CMK (cell line): ENCODE measurements at regions not wholly inside any gene's neighbourhood (a gene's known extent, or its start where the extent isn't known, plus 50 kb on each side); places are given as distances from the start of the nearest gene placed in this dataset.

Experiments used
- DNase-seq: peaks from one replicate; pipeline ENCODE4 v3.0.0-alpha.2; 2010; ENCODE audit warnings: low read depth

DNA sequence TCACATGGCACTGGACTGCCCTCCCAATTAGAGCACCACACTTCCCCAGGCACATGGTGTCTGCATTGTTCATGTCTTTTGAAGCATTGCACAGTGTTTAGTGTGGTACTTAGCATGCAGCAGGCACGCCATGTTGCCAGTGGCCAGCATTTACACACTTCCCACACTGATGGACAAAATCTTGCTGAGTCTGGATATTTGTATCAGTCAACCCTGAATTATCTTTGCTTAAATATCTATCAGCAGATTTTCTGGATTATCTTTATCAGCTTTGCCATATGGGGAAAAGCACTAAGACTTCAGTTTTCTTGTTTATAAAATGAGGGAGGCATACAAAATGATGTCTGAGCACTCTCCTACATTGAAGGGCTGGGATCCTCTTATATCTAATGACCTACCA, 416.0 kb upstream of the MMADHC start:
- no peak for DNase-seq

DNA sequence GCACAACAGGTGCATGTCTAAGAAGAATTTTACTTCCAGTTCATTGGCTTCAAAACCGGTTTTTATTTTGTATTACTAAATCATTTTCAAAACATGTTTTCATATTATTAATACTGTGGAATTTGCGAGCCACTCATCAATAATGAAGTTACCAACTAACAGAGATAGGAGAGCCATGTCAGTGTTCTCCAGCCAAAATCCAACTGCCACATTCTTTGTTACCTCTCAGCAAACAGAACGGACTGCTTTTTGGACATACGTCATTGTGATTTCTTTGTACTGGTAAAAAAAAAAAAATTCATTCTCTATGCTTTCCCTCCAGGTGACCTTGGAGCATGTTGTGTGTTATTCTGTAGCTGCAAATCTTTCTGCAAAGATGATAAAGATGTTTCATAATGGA, 414.2 kb upstream of the MMADHC start:
- DNase-seq, result no peak

DNA sequence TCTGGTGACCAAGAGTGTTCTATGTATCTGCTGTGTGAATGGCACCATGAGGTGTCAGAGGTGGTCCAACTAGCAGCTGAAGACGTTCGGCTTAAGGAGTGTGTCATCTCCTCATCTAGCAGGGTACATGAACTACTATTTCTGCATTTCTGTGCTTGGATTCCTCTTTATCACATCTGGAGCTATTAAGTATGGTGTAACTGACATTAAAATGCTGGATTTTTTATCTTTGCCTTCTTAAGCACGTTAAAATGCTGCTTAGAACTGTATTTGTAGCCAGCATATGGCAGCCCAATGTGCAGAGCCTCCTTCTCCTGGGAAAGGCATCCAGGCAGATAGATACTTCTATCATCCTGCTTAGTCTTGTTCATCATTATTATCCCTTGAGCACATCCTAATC, 409.3 kb upstream of the MMADHC start:
- no peak for DNase-seq

DNA sequence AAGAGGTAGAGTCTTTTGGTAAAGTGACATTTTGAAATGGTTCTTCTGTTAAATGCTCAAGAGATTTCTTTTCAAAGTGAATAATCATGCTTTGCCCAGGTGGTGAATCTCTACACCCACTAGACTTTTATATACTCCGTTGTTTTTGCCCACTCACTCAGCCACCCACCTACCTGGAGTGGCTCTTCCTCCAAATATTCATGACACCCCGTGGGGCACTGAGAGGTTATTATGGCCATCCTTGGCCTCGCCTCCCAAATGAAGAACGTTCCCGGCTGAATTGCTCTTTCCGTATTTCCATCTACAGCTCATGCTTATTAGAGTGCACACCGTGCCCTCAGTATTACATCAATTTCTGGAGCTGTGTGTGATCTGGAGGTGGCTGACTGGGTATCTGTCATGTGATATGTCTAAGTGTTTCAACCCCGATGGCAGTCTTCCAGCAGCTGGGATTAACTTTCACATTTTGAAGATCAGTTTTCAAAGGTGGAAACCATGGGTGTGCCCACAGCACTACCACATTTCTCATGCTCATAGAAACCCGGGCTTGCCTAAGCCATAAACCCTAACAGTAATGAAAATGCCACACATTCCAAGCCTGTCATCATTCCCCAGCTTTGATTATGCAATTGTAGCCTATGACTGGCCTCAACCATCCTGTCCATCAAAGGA, 406.6 kb upstream of the MMADHC start:
- DNase-seq, result no peak

DNA sequence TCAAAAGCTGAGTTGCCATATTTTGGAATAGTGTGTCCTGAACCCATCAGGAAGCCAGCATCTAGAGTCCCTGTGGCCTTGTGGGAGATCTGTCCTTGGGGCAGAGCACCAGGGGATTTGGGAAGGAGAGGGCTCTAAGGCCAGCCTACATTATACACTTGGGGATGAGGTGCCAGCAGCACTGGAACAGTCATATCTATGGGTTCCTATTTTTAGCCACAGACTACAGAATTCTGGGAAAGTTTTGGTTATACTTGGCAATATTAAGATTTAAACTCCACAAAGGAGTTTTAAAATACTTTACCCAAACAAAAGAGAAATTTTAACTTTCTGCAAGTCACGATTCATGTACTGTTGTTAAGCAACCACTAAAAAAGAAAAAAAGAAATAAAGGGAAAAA, 405.7 kb upstream of the MMADHC start:
- no peak for DNase-seq

DNA sequence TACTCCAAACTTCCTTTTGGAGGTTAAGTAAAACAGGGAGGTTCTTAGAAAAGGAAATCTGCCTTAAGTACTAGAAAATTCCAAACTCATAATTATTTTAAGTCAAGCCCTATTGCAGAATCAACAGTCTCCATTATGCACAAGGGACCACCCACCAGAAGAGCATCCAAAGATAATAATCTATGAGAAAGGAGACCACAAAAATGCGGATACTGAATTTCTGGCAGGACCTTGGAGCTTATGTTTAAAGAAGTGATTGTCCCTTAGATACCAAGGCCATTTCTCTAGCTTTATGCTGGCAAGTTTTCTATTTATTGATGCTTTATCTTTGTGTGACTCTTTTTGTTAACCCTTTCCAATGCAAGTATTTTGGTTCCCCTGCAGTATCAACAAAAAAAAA, 404.0 kb upstream of the MMADHC start:
- DNase-seq, result no peak

DNA sequence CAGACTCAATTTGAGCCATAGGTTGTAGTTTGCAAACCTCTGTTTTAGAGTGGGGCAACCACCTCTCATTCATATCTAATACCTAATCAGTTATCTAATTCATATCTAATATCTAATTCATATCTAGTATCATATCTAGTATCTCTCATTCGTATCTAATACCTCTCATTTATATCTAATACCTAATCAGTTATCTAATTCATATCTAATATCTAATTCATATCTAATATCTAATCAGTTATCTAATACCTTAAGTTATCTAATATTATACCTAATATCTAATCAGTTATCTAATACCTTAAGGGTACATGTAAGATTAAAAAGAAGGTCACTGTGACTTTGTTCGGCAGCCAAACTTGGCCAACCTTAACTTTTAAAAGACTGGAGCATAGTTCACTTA, 403.4 kb upstream of the MMADHC start:
- DNase-seq, result no peak

DNA sequence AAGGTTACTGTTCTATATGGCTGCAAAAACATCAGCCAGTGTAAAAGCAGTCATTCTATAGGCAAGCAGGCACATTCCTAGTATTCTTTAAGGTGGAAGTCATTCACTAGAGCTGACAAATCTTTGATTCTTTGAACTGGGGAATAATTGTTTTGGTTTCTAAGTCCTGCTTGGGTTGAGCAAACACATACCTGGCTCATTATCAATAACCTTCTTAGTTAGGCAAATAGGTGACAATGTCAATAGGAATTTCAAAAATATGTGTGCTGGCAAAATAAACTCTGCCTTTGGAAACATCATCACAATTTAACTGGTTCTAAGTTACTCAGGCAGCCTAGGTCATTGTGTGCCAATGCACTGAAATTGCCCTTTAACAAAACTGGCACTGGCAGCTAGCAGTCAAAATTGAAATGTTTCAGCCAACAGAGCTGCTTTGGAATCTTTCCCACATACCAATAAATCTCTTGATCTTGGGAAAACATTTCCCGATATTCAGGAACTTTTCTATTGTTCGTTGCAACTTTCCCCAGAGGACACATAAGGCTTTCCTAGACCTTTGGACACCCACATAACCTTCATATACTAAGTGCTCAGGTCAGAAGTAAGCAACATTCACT, 402.0 kb upstream of the MMADHC start:
- DNase-seq, result no peak

DNA sequence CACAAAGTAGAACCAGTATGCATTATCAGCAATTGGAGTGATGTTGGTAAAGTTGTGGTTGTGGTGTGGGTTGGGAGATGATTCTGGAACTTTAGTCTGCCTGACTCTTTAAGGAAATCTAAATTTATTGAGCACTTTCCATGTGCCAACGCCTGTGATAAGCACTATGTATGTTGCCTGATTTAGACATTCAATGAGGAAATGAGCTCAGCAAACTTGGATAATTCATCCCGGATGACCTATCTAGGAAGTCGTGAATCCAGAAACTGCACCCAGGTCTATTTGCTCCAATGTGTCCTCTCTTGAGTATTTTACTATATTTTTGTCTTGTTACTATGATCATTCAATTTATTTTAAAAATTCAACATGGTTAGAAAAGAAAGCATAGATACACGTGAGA, 400.8 kb upstream of the MMADHC start:
- no peak for DNase-seq

DNA sequence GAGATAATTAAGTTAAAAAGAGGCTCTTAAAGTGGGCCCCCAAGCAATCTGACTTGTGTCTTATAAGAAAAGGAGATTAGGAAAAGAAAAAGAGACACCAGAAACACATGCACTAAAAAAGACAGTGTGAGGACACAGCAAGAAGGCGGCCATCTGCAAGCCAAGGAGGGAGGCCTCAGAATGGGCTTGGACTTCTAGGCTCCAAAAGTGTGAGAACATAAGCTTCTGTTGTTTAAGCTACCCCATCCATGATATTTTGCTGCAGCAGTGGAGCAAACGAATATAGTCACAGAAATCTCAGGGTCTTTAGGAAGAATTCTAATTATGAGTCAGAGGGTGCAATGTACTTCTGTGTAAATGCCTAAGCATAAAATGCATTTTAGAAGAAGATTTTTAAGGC, 399.3 kb upstream of the MMADHC start:
- DNase-seq, result no peak

DNA sequence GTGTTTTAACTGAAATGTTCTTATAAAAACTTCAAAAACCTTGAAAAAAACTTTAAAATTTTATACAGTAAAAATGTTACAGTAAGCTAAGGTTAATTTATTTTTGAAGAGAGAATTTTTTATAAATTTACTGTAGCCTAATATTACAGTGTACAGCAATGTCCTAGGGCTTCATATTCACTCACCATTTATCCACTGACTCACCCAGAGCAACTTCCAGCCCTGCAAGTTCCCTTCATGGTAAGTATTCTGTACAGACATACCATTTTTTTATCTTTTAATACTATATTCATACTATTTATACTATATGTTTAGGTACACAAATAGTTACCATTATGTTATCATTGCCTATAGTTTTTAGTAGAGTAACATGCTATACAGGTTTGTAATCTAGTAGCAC, 396.7 kb upstream of the MMADHC start:
- DNase-seq, result no peak

DNA sequence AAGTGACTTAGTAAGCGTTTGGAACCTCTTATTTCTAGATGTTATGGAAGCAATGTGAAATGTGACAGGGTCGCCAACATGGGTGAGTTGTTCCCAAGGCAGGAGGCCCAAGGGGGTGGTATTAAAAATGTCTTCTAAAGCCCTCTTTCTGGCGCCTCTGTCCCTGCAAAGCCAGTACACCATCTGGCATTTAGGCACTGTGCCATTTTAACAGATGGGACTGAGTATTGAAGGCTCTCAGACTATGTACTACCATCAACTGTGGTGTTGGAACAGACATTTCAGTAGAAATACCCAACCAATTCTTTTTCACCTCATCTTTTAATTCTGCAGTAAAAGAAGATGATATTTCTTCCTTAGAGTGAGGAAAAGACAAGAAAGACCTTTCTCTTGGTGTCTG, 384.5 kb upstream of the MMADHC start:
- DNase-seq, result no peak

DNA sequence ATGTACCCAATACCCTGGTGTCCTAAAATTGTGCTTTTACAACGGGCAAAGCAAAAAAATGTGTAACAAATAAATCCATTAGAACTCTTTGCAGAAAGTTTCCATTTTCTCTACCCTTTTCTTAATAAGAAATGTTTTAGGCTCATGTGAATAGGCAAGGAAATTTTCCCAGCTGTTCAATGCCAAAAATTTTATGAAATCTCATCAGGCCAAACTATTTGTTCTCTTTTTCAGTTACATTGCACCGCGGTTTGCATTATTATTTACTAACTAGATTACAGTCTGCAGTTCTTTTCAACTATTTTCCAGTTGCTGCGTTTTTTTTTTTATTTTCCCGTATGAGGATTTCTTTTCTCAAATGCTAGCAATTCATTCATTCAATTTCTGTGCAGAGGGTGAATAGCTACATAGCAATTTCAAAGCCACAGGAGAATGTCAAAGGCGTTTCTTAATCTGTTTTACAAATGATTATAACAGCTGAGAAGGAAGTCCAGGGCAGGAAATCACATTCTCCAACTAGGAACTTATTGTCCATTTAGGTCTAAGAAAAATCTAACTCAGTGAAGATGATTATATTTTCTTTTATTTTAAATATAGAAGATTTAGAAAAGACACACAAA, 367.5 kb upstream of the MMADHC start:
- no peak for DNase-seq

DNA sequence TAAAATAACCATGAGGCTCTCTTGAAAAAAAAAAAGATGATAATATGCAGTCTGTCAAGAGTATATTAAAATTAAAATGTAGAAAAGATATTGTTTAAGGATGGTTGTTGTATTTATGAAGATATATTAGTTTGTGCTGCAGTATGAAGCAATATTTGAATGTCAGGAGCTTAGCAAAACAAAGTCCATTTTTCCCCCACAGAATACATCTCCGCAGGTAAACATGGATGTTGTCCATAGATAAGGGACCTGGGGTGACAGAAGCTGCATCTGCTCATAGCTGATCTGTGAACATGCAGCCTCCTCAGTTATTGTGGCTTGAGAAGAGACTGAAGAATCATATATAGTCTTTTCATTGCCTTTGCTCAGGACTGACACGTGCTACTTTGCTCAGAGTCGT, 366.1 kb upstream of the MMADHC start:
- no peak for DNase-seq

DNA sequence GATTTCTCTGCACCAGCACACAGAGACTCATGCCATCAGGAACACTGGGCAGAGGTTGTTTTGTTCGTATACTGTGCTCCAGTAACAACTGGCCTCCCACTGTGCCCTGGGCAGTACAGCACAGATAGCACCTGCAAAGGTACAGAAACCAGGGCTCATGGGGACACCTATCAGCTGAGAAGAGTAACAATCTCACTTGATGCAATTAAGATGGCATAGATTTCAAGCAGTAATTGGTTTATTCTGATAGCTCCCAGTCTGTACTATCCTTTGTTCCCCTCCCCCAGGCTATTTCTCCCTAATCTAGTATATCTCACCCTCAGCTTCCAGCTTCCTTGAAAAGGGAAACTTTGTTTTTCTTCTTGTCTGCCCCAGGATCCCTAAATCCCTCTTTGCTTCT, 343.9 kb upstream of the MMADHC start:
- no peak for DNase-seq

DNA sequence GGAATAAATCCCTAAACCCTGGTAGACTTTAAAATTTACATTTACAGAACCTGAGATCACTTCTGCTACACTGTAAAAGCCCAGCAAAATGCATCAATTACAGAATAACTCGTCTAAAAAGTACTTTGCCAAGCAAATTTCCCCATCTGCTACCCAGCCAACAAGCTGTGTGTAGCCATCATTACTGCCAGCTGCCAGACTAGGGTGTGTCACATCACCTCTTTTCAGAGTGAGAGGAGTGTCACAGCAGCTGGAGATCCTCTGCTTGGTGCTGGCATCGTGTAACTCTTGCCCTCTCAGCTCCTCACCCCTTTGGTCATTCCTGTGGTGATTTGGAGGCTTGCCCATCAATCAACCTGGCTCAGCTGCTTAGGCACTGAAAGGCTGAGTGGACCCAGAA, 340.4 kb upstream of the MMADHC start:
- DNase-seq, result no peak

DNA sequence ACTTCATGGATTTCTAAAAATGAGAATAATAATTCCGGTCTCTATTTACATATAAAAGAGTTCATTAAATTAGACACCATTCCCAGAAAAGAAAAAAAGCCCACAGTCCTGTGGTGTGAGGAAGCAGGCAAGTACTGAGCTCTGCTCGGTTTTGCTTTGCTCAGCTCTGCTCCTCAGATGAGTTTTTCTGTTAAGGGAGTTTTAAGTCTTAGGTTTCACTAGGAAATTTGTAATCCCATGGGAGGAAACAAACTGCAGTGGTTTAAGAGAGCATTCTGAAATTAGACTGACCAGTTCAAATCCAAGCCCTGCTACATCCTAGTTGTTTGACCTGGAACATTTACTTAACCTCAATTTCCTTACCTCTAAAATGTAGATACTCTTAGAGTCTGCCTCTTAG, 338.6 kb upstream of the MMADHC start:
- no peak for DNase-seq

DNA sequence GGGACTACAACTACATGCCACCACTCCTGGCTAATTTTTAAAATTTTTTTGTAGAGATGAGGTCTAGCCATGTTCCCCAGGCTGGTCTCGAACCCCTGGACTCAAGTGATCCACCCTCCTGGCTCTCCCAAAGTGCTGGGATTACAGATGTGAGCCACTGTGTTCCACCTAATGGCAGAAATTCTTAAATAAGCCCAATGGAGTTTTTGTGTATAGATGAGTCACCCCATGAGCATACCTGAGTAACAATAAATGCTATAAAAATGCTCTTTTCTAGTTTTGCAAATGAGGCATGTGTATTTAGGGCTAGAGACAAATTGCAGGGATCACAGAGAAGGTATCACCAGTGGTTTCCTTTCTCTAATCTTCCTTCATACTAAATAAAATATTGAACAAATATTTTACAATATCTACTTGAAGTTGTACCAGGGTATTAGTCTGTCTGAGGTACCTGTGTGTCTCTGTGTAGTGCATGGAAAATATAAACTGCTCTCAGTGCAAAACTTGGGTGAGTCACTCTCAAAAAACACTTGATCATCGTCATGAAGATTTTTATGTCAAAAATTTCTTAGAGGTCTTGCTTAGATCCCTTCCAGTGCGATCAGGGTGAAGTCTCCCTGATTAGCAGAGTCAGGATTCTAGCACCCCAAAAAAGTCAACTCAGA, 337.1 kb upstream of the MMADHC start:
- no peak for DNase-seq

DNA sequence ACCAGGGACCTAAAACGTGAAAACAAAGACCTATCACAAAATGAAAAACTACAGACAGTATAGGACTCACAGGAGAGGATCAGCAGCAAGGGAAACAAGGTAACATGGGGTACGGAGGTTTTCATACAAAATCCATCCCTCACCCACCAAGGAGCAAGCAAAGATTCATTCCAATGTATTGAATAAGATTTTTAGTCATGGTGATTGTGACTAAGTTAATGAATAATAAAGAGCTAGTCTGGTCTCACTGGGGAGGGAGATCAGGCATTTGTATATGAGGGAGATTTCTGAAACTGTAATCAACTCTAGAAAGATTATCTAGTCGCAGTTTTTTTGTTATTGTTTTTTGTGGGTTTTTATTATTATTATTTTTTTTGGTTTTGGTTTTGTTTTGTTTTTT, 336.5 kb upstream of the MMADHC start:
- DNase-seq, result no peak

DNA sequence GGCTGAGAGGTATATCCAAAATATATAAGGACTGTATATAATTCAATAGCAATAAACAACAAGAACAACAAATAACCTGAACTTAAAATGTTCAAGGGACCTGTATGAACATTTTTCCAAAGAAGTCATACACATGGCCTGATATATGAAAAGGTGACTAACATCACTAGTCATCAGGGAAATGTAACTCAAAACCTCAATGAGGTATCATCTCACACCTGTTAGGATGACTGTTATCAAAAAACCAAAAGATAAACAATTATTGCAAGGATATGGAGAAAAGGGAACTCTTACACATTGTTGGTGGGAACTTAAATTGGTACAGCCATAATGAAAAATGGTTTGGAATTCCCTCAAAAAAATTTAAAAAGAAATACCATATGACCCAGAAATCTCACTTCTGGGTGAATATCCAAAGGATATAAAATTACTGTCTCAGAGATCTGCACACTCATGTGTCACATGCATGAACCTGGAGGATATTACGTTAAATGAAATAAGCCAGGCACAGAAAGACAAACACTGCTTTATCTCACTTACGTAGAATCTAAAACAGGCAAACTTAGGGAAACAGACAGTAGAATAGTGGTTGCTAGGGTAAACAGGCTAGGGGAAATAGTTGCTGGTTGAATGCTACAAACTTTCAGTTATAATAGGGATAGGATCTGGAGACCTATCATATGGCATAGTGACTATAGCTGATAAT, 334.5 kb upstream of the MMADHC start:
- no peak for DNase-seq

DNA sequence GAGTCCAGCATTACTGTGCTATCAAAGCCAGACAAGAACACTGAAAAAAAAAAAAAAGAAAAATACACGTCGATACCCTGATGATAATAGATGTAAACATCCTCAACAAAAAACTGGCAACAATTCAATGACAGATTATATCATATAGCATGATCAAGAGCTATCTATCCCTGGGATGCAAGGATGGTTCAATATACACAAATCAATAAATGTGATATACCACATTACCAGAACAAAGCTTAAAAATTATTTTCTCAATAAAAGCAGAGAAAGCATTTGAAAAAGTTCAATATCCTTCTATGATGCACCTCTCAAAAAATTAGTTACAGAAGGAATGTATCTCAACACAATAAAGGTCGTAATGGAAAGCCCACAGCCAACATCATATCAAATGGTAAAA, 332.8 kb upstream of the MMADHC start:
- no peak for DNase-seq

DNA sequence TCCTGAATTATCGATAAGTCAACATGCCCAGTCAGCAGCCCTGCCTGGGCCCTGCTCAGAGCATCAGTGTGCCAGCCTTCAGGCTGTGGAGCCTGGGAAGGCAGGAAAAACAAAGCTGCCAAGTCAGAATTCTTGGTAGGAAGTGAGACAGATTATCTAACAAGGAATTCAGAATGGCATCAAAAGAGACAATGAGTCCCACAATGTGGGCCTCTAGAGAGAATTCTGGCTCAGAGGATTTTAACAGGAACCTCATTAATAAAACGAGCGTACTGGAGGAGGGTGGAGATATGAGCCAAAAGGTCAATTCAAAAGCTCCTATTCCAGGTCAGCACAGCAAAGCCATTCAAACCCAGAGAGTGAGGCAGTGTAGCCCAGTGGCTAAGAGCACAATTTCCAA, 327.6 kb upstream of the MMADHC start:
- DNase-seq, result no peak
